ENCODE measurements at regions not wholly inside any gene's neighbourhood (a gene's known extent, or its start where the extent isn't known, plus 50 kb on each side); places are given as distances from the start of the nearest gene placed in this dataset.

DNA sequence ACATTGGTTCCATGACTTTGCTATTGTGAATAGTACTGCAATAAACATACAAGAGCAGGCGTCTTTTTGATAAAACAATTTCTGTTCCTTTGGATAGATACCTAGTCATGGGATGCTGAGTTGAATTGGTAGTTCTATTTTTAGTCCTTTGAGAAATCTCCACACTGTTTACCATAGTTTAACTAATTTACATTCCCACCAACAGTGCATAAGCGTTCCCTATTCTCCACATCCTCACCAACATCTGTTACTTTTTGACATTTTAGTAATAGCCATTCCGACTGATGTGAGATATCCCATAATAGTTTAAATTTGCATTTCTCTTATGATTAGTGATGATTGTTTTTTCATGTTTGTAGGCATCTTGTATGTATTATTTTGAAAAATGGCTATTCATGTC, 707.0 kb downstream of the SORCS1 start:
- TF ChIP-seq, protein P1, sequence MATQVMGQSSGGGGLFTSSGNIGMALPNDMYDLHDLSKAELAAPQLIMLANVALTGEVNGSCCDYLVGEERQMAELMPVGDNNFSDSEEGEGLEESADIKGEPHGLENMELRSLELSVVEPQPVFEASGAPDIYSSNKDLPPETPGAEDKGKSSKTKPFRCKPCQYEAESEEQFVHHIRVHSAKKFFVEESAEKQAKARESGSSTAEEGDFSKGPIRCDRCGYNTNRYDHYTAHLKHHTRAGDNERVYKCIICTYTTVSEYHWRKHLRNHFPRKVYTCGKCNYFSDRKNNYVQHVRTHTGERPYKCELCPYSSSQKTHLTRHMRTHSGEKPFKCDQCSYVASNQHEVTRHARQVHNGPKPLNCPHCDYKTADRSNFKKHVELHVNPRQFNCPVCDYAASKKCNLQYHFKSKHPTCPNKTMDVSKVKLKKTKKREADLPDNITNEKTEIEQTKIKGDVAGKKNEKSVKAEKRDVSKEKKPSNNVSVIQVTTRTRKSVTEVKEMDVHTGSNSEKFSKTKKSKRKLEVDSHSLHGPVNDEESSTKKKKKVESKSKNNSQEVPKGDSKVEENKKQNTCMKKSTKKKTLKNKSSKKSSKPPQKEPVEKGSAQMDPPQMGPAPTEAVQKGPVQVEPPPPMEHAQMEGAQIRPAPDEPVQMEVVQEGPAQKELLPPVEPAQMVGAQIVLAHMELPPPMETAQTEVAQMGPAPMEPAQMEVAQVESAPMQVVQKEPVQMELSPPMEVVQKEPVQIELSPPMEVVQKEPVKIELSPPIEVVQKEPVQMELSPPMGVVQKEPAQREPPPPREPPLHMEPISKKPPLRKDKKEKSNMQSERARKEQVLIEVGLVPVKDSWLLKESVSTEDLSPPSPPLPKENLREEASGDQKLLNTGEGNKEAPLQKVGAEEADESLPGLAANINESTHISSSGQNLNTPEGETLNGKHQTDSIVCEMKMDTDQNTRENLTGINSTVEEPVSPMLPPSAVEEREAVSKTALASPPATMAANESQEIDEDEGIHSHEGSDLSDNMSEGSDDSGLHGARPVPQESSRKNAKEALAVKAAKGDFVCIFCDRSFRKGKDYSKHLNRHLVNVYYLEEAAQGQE (IDR thresholded peaks at IDR 0.05; ENCODE audit: insufficient read depth in 1 of 2, low read depth in 2 of 2, low read length in 1 of 2) = no peak
- TF ChIP-seq, protein P2, sequence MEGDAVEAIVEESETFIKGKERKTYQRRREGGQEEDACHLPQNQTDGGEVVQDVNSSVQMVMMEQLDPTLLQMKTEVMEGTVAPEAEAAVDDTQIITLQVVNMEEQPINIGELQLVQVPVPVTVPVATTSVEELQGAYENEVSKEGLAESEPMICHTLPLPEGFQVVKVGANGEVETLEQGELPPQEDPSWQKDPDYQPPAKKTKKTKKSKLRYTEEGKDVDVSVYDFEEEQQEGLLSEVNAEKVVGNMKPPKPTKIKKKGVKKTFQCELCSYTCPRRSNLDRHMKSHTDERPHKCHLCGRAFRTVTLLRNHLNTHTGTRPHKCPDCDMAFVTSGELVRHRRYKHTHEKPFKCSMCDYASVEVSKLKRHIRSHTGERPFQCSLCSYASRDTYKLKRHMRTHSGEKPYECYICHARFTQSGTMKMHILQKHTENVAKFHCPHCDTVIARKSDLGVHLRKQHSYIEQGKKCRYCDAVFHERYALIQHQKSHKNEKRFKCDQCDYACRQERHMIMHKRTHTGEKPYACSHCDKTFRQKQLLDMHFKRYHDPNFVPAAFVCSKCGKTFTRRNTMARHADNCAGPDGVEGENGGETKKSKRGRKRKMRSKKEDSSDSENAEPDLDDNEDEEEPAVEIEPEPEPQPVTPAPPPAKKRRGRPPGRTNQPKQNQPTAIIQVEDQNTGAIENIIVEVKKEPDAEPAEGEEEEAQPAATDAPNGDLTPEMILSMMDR (IDR thresholded peaks at IDR 0.05) = no peak
- TF ChIP-seq TCF7L2 (IDR thresholded peaks at IDR 0.05; ENCODE audit: low read depth, low read length) = no peak
- no peak for TF ChIP-seq SIN3A (IDR thresholded peaks at IDR 0.05; ENCODE audit: borderline replicate concordance, insufficient read depth, low read depth, low read length)
- TF ChIP-seq POLR2AphosphoS5 (IDR thresholded peaks at IDR 0.05; ENCODE audit: low read depth, low read length) = no peak

All from Panc1 (cell line).